ENCODE measurements at regions not wholly inside any gene's neighbourhood (a gene's known extent, or its start where the extent isn't known, plus 50 kb on each side); places are given as distances from the start of the nearest gene placed in this dataset.

- POLR2A ChIA-PET = no interaction called here
- Mint-ChIP-seq H3K4me3 (ENCODE audit: unreplicated experiment) (no peak overlapping the region), H3K4me1 (ENCODE audit: low read depth, unreplicated experiment) (no peaks in the 10 kb centered on the region), H3K9me3 (ENCODE audit: unreplicated experiment) (no peaks in the 10 kb centered on the region), H3K27me3 (ENCODE audit: insufficient read depth, unreplicated experiment) (no peaks in the 10 kb centered on the region), H3K27ac (ENCODE audit: unreplicated experiment) (no peak overlapping the region), H3K36me3 (ENCODE audit: insufficient read depth, unreplicated experiment) (no peaks in the 10 kb centered on the region)
- Histone ChIP-seq H3K9me3 (no peaks in the 10 kb centered on the region), H3K27me3 (replicated peaks; ENCODE audit: control insufficient read depth, insufficient read depth, low read length) (no peaks in the 10 kb centered on the region), H3K36me3 (ENCODE audit: control insufficient read depth, insufficient read depth, low read length) (no peaks in the 10 kb centered on the region), H3K4me1 (no peaks in the 10 kb centered on the region), H3K4me3 (ENCODE audit: low read depth, low read length) (no peak overlapping the region)
- CTCF ChIA-PET = no interaction called here
- intact Hi-C loops (cut with micrococcal nuclease; ENCODE audit: unreplicated experiment) = no loop called here
- no TSS peak for BruUV-seq (replicated peaks)
- no peak for DNase-seq
- TF ChIP-seq CTCF (IDR thresholded peaks at IDR 0.05; ENCODE audit: insufficient read depth in 1 of 2, low read depth in 1 of 2, low read length in 1 of 2, severe bottlenecking in 1 of 2, unreplicated experiment in 1 of 2) = no peak
These were observed 292.5 kb upstream of the CNTNAP5 start for GRCh38 chr2:123732563-123732962.

- Mint-ChIP-seq H3K27me3 (ENCODE audit: insufficient read depth, unreplicated experiment) (no peaks in the 10 kb centered on the region), H3K9me3 (ENCODE audit: unreplicated experiment) (no peaks in the 10 kb centered on the region), H3K4me3 (ENCODE audit: unreplicated experiment) (no peak overlapping the region), H3K36me3 (ENCODE audit: insufficient read depth, unreplicated experiment) (no peaks in the 10 kb centered on the region), H3K27ac (ENCODE audit: unreplicated experiment) (no peak overlapping the region), H3K4me1 (ENCODE audit: low read depth, unreplicated experiment) (no peaks in the 10 kb centered on the region)
- H3K4me3 ChIP-seq (ENCODE audit: low read depth, low read length) = no peak overlapping the region
- TF ChIP-seq CTCF (IDR thresholded peaks at IDR 0.05; ENCODE audit: insufficient read depth in 1 of 2, low read depth in 1 of 2, low read length in 1 of 2, severe bottlenecking in 1 of 2, unreplicated experiment in 1 of 2) = no peak
- no peaks in the 10 kb centered on the region for H3K27me3 ChIP-seq (replicated peaks; ENCODE audit: control insufficient read depth, insufficient read depth, low read length)
- BruUV-seq (replicated peaks) = no TSS peak
- POLR2A ChIA-PET = no interaction called here
- no peaks in the 10 kb centered on the region for H3K9me3 ChIP-seq
- CTCF ChIA-PET = no interaction called here
- H3K4me1 ChIP-seq = no peaks in the 10 kb centered on the region
- intact Hi-C loops (cut with micrococcal nuclease; ENCODE audit: unreplicated experiment) = no loop called here
- H3K36me3 ChIP-seq (ENCODE audit: control insufficient read depth, insufficient read depth, low read length) = no peaks in the 10 kb centered on the region
- no peak for DNase-seq
These were observed 287.7 kb upstream of the CNTNAP5 start for GRCh38 chr2:123737371-123737770.

GRCh38 chr2:123738643-123739042 is 286.4 kb upstream of the CNTNAP5 start:
- H3K4me1 Mint-ChIP-seq (ENCODE audit: low read depth, unreplicated experiment) = no peaks in the 10 kb centered on the region
- H3K9me3 Mint-ChIP-seq (ENCODE audit: unreplicated experiment) = no peaks in the 10 kb centered on the region
- no TSS peak for BruUV-seq (replicated peaks)
- H3K27me3 Mint-ChIP-seq (ENCODE audit: insufficient read depth, unreplicated experiment) = no peaks in the 10 kb centered on the region
- H3K36me3 Mint-ChIP-seq (ENCODE audit: insufficient read depth, unreplicated experiment) = no peaks in the 10 kb centered on the region
- no peaks in the 10 kb centered on the region for H3K27me3 ChIP-seq (replicated peaks; ENCODE audit: control insufficient read depth, insufficient read depth, low read length)
- no peaks in the 10 kb centered on the region for H3K36me3 ChIP-seq (ENCODE audit: control insufficient read depth, insufficient read depth, low read length)
- H3K9me3 ChIP-seq = no peaks in the 10 kb centered on the region
- H3K27ac Mint-ChIP-seq (ENCODE audit: unreplicated experiment) = no peak overlapping the region
- H3K4me1 ChIP-seq = no peaks in the 10 kb centered on the region
- ChIA-PET CTCF (no interaction called here), POLR2A (no interaction called here)
- H3K4me3 Mint-ChIP-seq (ENCODE audit: unreplicated experiment) = no peak overlapping the region
- no peak overlapping the region for H3K4me3 ChIP-seq (ENCODE audit: low read depth, low read length)
- TF ChIP-seq CTCF (IDR thresholded peaks at IDR 0.05; ENCODE audit: insufficient read depth in 1 of 2, low read depth in 1 of 2, low read length in 1 of 2, severe bottlenecking in 1 of 2, unreplicated experiment in 1 of 2) = no peak
- intact Hi-C loops (cut with micrococcal nuclease; ENCODE audit: unreplicated experiment) = no loop called here
- DNase-seq = no peak

Data from Caco-2 (cell line).